Neutrophil (primary cell): ENCODE measurements at regions not wholly inside any gene's neighbourhood (a gene's known extent, or its start where the extent isn't known, plus 50 kb on each side); places are given as distances from the start of the nearest gene placed in this dataset.

Experiments
- H3K27ac ChIP-seq: fragments of 200-600 bp; sonication (generic); 2 replicates; pipeline ENCODE4 v1.5.1; 2016; ENCODE audit warnings: mild to moderate bottlenecking, moderate library complexity
- H3K27me3 ChIP-seq: fragments of 200-600 bp; sonication (generic); 2 replicates; pipeline ENCODE4 v1.6.0; 2016; ENCODE audit warnings: mild to moderate bottlenecking
- H3K36me3 ChIP-seq: fragments of 200-600 bp; sonication (generic); 2 replicates; pipeline ENCODE4 v1.5.1; 2017
- H3K4me1 ChIP-seq, 2 experiments: fragments of 200-600 bp in 1 of 2; sonication (generic) in 1 of 2; 1 replicate in 1 of 2; 2 replicates in 1 of 2; pipeline versions ENCODE4 v1.5.1 to v1.6.1; 2013 to 2016; ENCODE audit warnings: low read depth in 1 of 2, low read length in 1 of 2, mild to moderate bottlenecking in 1 of 2, moderate library complexity in 1 of 2; ENCODE audit not compliant: control insufficient read depth in 1 of 2, insufficient read depth in 1 of 2
- H3K4me3 ChIP-seq, 2 experiments: fragments of 200-600 bp in 1 of 2; sonication (generic) in 1 of 2; 1 replicate in 1 of 2; 2 replicates in 1 of 2; pipeline ENCODE4 v1.5.1; 2013 to 2016; ENCODE audit warnings: low read depth in 1 of 2, low read length in 1 of 2, mild to moderate bottlenecking in 1 of 2, moderate library complexity in 1 of 2
- H3K9me3 ChIP-seq: fragments of 200-600 bp; sonication (generic); 2 replicates; pipeline ENCODE4 v1.5.1; 2016
- TF ChIP-seq, protein P1 (sequence below): fragments of 200-600 bp; sonication (generic); IDR thresholded peaks from 2 replicates; pipeline ENCODE4 v1.5.1; 2016; ENCODE audit warnings: antibody characterized with exemption

DNA sequence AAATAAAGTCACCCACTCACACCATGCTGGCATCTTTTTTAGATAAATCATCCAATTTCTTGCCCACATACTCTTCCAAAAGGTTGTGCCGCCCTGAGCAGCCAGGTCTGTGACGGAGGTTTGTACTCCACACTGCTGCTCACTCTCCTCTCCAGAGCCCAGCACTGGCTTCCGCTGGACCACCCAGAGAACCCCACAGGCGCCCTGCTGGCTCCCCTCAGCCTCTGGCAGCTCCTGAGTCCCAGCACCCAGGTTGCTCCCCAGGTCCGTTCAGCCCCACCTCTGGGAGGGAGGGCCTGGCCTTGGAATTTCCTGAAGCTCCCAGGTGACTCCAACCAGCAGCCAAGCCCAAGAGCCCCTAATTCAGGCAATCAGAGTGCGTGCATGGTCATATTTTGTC is 131.7 kb upstream of the CST7 start:
- no peaks in the 10 kb centered on the region for H3K36me3 ChIP-seq
- H3K4me3 ChIP-seq: no peak overlapping the region
- H3K4me1 ChIP-seq: no peaks in the 10 kb centered on the region
- no peaks in the 10 kb centered on the region for H3K9me3 ChIP-seq
- no peaks in the 10 kb centered on the region for H3K27me3 ChIP-seq
- TF ChIP-seq, protein P1, sequence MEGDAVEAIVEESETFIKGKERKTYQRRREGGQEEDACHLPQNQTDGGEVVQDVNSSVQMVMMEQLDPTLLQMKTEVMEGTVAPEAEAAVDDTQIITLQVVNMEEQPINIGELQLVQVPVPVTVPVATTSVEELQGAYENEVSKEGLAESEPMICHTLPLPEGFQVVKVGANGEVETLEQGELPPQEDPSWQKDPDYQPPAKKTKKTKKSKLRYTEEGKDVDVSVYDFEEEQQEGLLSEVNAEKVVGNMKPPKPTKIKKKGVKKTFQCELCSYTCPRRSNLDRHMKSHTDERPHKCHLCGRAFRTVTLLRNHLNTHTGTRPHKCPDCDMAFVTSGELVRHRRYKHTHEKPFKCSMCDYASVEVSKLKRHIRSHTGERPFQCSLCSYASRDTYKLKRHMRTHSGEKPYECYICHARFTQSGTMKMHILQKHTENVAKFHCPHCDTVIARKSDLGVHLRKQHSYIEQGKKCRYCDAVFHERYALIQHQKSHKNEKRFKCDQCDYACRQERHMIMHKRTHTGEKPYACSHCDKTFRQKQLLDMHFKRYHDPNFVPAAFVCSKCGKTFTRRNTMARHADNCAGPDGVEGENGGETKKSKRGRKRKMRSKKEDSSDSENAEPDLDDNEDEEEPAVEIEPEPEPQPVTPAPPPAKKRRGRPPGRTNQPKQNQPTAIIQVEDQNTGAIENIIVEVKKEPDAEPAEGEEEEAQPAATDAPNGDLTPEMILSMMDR: no peak
- H3K27ac ChIP-seq: no peak overlapping the region

DNA sequence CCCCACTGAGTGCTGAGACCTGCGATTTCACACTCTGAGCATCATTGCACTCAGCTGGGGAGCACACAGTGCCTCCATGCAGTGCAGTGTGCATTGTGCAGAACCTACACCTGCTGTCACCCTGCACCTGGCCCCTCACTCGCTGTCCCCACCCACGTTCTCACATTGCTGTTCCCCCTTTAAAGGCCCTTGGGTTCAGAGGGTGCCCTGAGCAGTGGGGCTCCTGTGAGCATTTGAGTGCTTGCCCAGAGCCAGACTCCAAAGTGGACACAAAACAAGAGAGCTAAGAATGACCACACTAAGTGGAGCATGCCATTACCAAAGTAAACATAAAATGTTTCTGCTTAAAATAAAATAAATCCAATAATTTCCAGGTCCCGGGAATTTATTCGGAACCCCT is 131.0 kb upstream of the CST7 start:
- TF ChIP-seq, protein P1: no peak
- Histone ChIP-seq H3K36me3 (no peaks in the 10 kb centered on the region), H3K27ac (no peak overlapping the region), H3K27me3 (no peaks in the 10 kb centered on the region), H3K4me3 (no peak overlapping the region), H3K9me3 (no peaks in the 10 kb centered on the region), H3K4me1 (no peaks in the 10 kb centered on the region)

DNA sequence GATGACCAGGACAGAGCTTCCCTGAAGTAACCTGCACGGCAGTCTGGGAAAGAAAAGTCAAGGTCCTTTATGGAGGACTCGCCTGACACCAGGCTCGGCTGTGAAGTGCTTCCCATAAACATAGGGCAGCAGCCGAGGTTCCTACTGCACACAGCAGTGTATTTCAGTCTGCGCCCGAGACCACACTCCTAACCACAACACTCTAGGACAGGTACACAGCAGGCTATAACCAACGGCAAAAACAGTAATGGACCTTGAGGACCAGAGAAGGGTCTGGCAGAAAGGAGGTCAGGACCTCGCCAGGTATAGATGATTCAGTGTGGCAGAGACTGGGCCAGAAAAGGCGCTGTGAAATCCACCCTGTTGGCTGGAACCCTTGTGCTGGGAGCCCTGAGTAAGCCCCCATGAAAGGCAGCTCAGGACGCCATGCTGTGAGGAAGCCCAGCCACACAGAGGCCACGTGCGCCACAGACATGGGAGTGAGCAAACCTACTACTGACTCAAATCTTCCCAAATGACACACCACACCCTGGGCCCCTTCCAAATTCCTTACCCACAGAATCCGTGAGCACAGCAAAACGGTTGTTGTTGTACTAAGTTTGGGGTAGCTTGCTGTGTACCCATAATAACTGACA is 129.6 kb upstream of the CST7 start:
- no peaks in the 10 kb centered on the region for H3K27me3 ChIP-seq
- no peak overlapping the region for H3K27ac ChIP-seq
- H3K4me3 ChIP-seq: no peak overlapping the region
- TF ChIP-seq, protein P1: no peak
- H3K9me3 ChIP-seq: no peaks in the 10 kb centered on the region
- H3K36me3 ChIP-seq: no peaks in the 10 kb centered on the region
- no peaks in the 10 kb centered on the region for H3K4me1 ChIP-seq

DNA sequence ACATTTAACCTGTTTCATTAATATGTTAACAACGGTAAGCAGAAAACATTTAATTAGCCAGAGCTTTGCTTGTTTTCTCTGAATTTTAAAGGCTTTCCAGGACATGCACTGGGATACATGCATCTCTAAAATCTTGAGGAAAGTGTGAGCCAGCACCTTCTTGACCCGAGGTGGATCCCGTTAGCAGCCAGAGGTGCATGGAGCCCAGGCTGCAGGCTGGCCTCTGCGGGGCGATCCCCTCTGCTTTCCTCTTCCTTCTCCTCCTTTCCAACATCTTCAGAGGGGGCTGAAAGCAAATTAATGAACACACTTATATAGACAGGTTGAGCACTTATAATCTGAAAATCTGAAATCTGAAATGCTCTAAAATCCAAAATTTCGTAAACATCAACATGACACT is 128.7 kb upstream of the CST7 start:
- H3K4me1 ChIP-seq: no peaks in the 10 kb centered on the region

DNA sequence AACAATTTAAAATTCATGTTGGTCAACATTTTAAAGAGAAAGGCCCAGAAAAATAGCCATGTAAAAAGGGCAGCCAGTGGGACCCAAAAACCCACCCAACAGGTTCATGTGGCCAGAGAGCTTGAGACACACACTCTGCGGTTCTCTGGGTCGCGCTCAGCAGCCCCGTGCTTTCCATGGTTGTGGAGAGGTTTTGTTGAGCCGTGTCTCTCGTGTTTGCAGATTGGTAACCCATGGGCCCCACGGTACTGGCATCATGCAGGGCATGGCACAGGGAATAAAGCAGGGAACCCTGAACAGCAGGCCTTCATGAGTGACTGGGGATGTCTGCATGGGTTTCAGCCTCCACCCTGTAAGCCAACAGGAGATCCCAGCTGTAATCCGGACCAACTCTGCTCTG is 127.7 kb upstream of the CST7 start:
- H3K27ac ChIP-seq: no peak overlapping the region
- H3K4me3 ChIP-seq: no peak overlapping the region
- H3K9me3 ChIP-seq: no peaks in the 10 kb centered on the region
- no peaks in the 10 kb centered on the region for H3K36me3 ChIP-seq
- H3K27me3 ChIP-seq: no peaks in the 10 kb centered on the region
- H3K4me1 ChIP-seq: no peaks in the 10 kb centered on the region
- TF ChIP-seq, protein P1: no peak

More for the DNA sequence above, 128.7 kb upstream of the CST7 start:
- H3K27me3 ChIP-seq: no peaks in the 10 kb centered on the region
- H3K36me3 ChIP-seq: no peaks in the 10 kb centered on the region
- no peak overlapping the region for H3K4me3 ChIP-seq
- H3K27ac ChIP-seq: no peak overlapping the region
- H3K9me3 ChIP-seq: no peaks in the 10 kb centered on the region
- TF ChIP-seq, protein P1: no peak
